GM12873 (cell line): ENCODE measurements at regions not wholly inside any gene's neighbourhood (a gene's known extent, or its start where the extent isn't known, plus 50 kb on each side); places are given as distances from the start of the nearest gene placed in this dataset.

Source experiments
- TF ChIP-seq, protein P1 (sequence below): IDR thresholded peaks from 2 replicates; pipeline ENCODE4 v1.5.1; 2012; ENCODE audit warnings: low read depth, mild to moderate bottlenecking, moderate library complexity, low read length, control low read depth; ENCODE audit not compliant: insufficient read depth; ENCODE audit errors: missing control alignments

DNA sequence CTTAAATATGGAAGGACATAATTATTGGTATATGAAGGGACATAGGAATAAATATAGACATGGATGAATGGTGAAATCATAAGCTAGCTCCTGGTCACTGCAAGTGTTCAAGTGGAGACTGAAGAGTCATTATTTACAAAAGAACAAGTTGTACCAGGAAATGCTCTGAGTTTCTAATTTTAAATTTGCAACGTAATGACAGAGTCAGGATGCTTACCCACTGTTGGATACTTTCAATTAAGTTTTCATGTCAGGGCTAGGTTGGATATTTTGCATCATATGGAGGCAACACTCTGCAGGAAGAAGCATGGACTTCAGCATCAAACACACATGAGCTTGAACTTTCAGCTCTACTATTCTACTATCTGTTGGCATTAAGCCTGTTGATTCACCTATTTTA is 499.6 kb upstream of the C1orf87 start:
- TF ChIP-seq, protein P1, sequence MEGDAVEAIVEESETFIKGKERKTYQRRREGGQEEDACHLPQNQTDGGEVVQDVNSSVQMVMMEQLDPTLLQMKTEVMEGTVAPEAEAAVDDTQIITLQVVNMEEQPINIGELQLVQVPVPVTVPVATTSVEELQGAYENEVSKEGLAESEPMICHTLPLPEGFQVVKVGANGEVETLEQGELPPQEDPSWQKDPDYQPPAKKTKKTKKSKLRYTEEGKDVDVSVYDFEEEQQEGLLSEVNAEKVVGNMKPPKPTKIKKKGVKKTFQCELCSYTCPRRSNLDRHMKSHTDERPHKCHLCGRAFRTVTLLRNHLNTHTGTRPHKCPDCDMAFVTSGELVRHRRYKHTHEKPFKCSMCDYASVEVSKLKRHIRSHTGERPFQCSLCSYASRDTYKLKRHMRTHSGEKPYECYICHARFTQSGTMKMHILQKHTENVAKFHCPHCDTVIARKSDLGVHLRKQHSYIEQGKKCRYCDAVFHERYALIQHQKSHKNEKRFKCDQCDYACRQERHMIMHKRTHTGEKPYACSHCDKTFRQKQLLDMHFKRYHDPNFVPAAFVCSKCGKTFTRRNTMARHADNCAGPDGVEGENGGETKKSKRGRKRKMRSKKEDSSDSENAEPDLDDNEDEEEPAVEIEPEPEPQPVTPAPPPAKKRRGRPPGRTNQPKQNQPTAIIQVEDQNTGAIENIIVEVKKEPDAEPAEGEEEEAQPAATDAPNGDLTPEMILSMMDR = no peak

DNA sequence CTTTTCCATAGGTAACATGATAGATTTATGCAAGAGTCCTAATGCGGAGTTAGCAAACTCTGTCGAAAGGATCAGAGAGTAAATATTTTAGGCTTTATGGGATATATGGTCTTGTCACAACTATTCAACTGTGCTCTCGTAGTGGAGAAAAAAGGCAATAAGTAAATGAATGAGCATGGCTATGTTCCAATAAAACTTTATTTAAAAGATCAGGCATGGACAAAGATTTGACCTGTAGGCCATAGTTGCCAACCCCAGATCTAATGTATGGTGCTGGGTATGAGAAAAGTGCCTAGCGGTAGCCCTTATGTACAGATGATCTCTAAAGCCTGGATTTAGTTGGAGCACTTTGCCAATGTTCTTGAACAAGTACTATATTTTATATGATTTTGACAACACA is 498.8 kb upstream of the C1orf87 start:
- TF ChIP-seq, protein P1 = no peak

DNA sequence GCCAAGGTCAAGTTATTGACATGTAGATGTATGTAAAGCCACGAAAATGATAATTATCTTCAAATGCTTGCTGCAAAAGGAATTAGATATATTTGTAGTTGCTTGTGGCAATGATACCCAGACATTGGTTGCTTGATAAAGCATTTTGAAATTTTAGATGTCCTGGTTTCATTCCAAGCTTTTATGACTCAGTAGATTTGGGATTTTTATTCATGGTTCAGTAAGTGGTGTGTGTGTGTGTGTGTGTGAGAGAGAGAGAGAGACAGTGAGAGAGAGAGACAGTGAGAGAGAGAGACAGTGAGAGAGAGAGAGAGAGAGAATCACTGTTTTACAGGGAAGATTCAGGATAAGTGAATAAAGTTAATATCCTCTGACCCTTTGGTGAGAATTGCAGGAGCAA is 498.2 kb upstream of the C1orf87 start:
- TF ChIP-seq, protein P1 = no peak

DNA sequence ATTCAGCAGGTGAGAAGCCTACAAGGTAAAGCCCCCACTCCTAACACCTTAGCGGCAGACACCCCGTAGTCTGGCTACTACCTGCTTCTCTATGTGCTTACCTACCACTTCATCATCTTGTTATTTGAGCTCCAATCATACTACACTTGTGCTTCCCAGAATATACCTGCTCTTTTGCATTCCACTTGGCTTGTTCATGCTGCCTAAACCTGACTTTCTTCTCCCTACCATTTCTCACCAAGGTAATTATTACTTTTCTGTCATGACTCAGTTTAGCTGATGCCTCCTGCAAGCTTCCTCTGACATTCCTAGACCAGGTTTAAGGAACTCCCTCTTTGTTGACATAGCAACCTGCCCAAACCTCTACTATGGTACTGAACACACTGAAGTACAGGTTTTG is 495.6 kb upstream of the C1orf87 start:
- TF ChIP-seq, protein P1 = no peak

DNA sequence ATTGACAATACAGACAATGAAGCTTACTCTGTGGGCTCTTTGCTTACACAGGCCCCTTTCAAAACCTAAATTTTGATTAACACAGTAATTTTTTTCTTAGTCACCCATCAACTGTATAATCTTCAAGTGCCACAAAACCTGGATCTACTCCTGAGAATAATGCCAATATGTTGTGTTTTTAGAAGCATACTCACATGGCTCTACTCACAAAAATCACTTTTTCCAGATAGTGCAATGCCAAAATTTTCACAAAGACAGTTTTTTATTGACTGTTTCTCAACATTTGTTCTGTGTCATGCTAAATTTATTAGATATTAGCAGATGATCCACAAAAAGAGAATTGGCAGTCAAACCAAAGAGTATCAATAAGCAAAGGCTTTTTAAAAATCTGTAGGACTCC is 493.7 kb upstream of the C1orf87 start:
- TF ChIP-seq, protein P1 = no peak

DNA sequence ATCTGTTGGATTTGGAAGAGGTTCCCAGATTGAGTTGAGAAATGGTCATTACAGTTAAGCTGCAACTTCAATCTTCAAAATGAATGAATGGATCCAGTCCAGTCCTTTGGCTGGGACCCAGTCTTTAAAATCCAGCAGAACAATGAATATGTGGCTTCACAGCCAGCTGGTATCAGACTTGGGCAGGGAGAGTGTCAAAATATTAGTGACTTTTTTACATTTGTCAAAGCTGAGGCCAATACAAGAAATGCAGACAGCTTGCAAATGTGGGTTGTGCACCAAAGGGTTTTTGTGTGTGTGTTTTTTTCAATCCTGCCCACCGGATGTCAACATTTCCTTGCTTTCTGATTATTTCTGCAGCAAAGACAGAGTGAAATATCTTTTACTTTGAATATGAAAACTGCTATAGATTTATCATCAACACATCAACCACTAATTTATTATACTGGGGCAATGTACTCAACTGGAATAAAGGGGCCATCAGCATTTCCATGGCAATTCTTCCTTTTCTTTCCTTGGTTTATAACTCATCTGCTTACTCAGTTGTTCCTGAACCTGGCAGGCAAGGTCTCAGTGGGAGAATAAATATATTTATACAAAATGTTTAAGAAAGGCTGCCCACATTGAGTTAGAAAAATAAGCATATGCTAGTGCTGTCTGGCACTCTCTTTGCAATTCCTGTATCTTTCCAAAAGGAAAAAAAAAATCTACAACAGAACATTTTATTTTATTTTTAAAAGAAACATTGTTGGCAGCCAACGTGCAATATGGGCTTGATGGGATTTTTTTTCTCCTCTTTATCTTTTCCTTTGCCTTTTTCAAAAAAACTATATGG is 491.6 kb upstream of the C1orf87 start:
- TF ChIP-seq, protein P1 = no peak

DNA sequence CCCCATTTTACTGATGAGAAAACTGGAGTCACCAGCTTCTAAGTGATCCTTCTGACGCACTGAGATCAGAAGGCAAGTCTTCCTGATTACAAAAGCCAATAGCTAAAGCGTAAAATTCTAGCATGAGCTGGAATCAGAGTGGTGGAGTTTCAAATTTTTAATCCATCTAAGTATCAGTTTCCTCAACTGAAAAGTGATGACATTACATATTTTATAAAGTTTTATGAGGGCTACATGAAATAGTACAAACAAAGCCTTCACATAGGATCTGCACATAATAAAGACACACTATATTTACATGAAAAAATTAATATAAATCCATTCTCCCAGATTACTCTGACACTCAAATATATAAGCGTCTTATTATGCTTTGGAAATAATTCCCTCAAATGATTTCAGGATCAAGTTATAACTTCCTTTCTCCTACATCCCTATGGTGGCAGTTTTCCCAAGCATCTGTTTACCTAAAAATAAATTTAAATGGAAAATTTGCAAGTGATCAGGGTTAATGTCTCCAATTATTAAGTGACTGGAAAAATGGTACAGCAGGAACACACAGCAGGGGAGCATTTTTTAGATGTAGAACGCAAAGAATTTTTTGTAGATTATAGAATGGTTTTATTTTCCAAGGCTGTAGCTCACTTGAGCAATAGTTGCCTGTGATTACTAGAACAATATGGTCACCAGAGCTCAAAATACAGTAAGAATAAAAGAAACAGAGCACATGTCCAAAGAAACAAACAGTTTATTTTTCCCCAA is 490.4 kb upstream of the C1orf87 start:
- TF ChIP-seq, protein P1 = no peak
